ENCODE measurements at regions not wholly inside any gene's neighbourhood (a gene's known extent, or its start where the extent isn't known, plus 50 kb on each side); places are given as distances from the start of the nearest gene placed in this dataset.
"Not testable (repeated sequence)": the region's sequence is repeated elsewhere in the genome, so short reads cannot be mapped to it uniquely, and the experiment has no call there.

- DNase-seq (ENCODE audit: low read depth in 1 of 2, low spot score in 1 of 2): not testable (repeated sequence)
Measured at GRCh38 chr1:14432728-14433127, 165.8 kb upstream of the KAZN start.

GRCh38 chr1:14435368-14436023, 163.0 kb upstream of the KAZN start:
- DNase-seq (ENCODE audit: low read depth in 1 of 2, low spot score in 1 of 2): no peak

GRCh38 chr1:14437417-14437918, 161.0 kb upstream of the KAZN start:
- no peak for DNase-seq (ENCODE audit: low read depth in 1 of 2, low spot score in 1 of 2)

- no peak for DNase-seq (ENCODE audit: low read depth in 1 of 2, low spot score in 1 of 2)
Measured at GRCh38 chr1:14438127-14438769, 160.2 kb upstream of the KAZN start.

GRCh38 chr1:14439015-14439414, 159.5 kb upstream of the KAZN start:
- no peak for DNase-seq (ENCODE audit: low read depth in 1 of 2, low spot score in 1 of 2)

GRCh38 chr1:14440166-14440565, 158.3 kb upstream of the KAZN start:
- no peak for DNase-seq (ENCODE audit: low read depth in 1 of 2, low spot score in 1 of 2)

- DNase-seq (ENCODE audit: low read depth in 1 of 2, low spot score in 1 of 2): no peak
Measured at GRCh38 chr1:14440731-14441130, 157.8 kb upstream of the KAZN start.

- DNase-seq (ENCODE audit: low read depth in 1 of 2, low spot score in 1 of 2): no peak
Measured at GRCh38 chr1:14441302-14441741, 157.2 kb upstream of the KAZN start.

GRCh38 chr1:14442669-14443068, 155.8 kb upstream of the KAZN start:
- DNase-seq (ENCODE audit: low read depth in 1 of 2, low spot score in 1 of 2): no peak

GRCh38 chr1:14443164-14443787, 155.2 kb upstream of the KAZN start:
- DNase-seq (ENCODE audit: low read depth in 1 of 2, low spot score in 1 of 2): no peak

GRCh38 chr1:14451217-14451616, 147.3 kb upstream of the KAZN start:
- no peak for DNase-seq (ENCODE audit: low read depth in 1 of 2, low spot score in 1 of 2)

GRCh38 chr1:14452551-14452950, 145.9 kb upstream of the KAZN start:
- no peak for DNase-seq (ENCODE audit: low read depth in 1 of 2, low spot score in 1 of 2)

- no peak for DNase-seq (ENCODE audit: low read depth in 1 of 2, low spot score in 1 of 2)
Measured at GRCh38 chr1:14460173-14460572, 138.3 kb upstream of the KAZN start.

GRCh38 chr1:14462851-14463250, 135.6 kb upstream of the KAZN start:
- no peak for DNase-seq (ENCODE audit: low read depth in 1 of 2, low spot score in 1 of 2)

GRCh38 chr1:14466006-14466405, 132.5 kb upstream of the KAZN start:
- DNase-seq (ENCODE audit: low read depth in 1 of 2, low spot score in 1 of 2): no peak

GRCh38 chr1:14467112-14467511, 131.4 kb upstream of the KAZN start:
- no peak for DNase-seq (ENCODE audit: low read depth in 1 of 2, low spot score in 1 of 2)

GRCh38 chr1:14468751-14469150, 129.7 kb upstream of the KAZN start:
- DNase-seq (ENCODE audit: low read depth in 1 of 2, low spot score in 1 of 2): no peak

GRCh38 chr1:14470802-14471201, 127.7 kb upstream of the KAZN start:
- DNase-seq (ENCODE audit: low read depth in 1 of 2, low spot score in 1 of 2): no peak

GRCh38 chr1:14474856-14475255, 123.6 kb upstream of the KAZN start:
- no peak for DNase-seq (ENCODE audit: low read depth in 1 of 2, low spot score in 1 of 2)

- DNase-seq (ENCODE audit: low read depth in 1 of 2, low spot score in 1 of 2): no peak
Measured at GRCh38 chr1:14476170-14476955, 122.1 kb upstream of the KAZN start.

- no peak for DNase-seq (ENCODE audit: low read depth in 1 of 2, low spot score in 1 of 2)
Measured at GRCh38 chr1:14478120-14478519, 120.4 kb upstream of the KAZN start.

GRCh38 chr1:14479865-14480264, 118.6 kb upstream of the KAZN start:
- no peak for DNase-seq (ENCODE audit: low read depth in 1 of 2, low spot score in 1 of 2)

Measured in activated T-helper 1 cell treated with anti-CD3 and anti-CD28 coated beads, Interleukin-2, amount 50 U/mL, for 16 hours (primary cell).